HEK293T (cell line): ENCODE measurements at regions not wholly inside any gene's neighbourhood (a gene's known extent, or its start where the extent isn't known, plus 50 kb on each side); places are given as distances from the start of the nearest gene placed in this dataset.

Experiments used
- CTCF ChIA-PET: fragments of 350-600 bp; formaldehyde crosslinking; extraction: SDS; loops from one replicate; lab custom pipeline; 2021; ENCODE audit warnings: antibody characterized with exemption, inconsistent platforms; lab: Yijun Ruan, JAX
- POLR2A ChIA-PET: fragments of 350-600 bp; formaldehyde crosslinking; extraction: SDS; loops from one replicate; lab custom pipeline; 2020; ENCODE audit warnings: antibody characterized with exemption, inconsistent platforms; lab: Yijun Ruan, JAX
- DNase-seq: peaks from one replicate; pipeline ENCODE4 v3.0.0; 2012; ENCODE audit warnings: mixed read lengths; ENCODE audit errors: extremely low spot score
- ARNT ChIP-seq: fragments of 450-650 bp; IDR thresholded peaks from 2 replicates; pipeline ENCODE4 v1.6.1; 2017; ENCODE audit warnings: mild to moderate bottlenecking
- BHLHE40 ChIP-seq: fragments of 450-650 bp; IDR thresholded peaks from 2 replicates; pipeline ENCODE4 v1.6.1; 2016; ENCODE audit warnings: mild to moderate bottlenecking, moderate library complexity, borderline replicate concordance
- CTBP1 ChIP-seq: fragments of 450-650 bp; IDR thresholded peaks from 2 replicates; pipeline ENCODE4 v1.6.1; 2016; ENCODE audit warnings: borderline replicate concordance
- ELF4 ChIP-seq: fragments of 450-650 bp; IDR thresholded peaks from 2 replicates; pipeline ENCODE4 v1.6.1; 2017; ENCODE audit warnings: antibody characterized with exemption
- FOXA1 ChIP-seq: fragments of 450-650 bp; IDR thresholded peaks from 2 replicates; pipeline ENCODE4 v1.6.1; 2016; ENCODE audit warnings: mild to moderate bottlenecking
- FOXK2 ChIP-seq: fragments of 450-650 bp; IDR thresholded peaks from 2 replicates; pipeline ENCODE4 v1.6.1; 2016; ENCODE audit warnings: mild to moderate bottlenecking
- FOXM1 ChIP-seq: fragments of 450-650 bp; IDR thresholded peaks from 2 replicates; pipeline ENCODE4 v1.6.1; 2017; ENCODE audit warnings: mild to moderate bottlenecking, borderline replicate concordance
- HDGF ChIP-seq: fragments of 450-650 bp; IDR thresholded peaks from 2 replicates; pipeline ENCODE4 v1.6.1; 2017; ENCODE audit warnings: antibody characterized with exemption, borderline replicate concordance
- L3MBTL2 ChIP-seq: fragments of 450-650 bp; conservative IDR thresholded peaks from 2 replicates; pipeline ENCODE4 v1.6.1; 2016; ENCODE audit warnings: mild to moderate bottlenecking
- LEF1 ChIP-seq: fragments of 450-650 bp; IDR thresholded peaks from 2 replicates; pipeline ENCODE4 v1.6.1; 2017; ENCODE audit warnings: mild to moderate bottlenecking, borderline replicate concordance
- NFRKB ChIP-seq: fragments of 450-650 bp; IDR thresholded peaks from 2 replicates; pipeline ENCODE4 v1.6.1; 2016; ENCODE audit warnings: mild to moderate bottlenecking, moderate library complexity
- SP1 ChIP-seq: fragments of 450-650 bp; IDR thresholded peaks from 2 replicates; pipeline ENCODE4 v1.6.1; 2017
- SUZ12 ChIP-seq: fragments of 450-650 bp; IDR thresholded peaks from 2 replicates; pipeline ENCODE4 v1.6.1; 2016; ENCODE audit warnings: mild to moderate bottlenecking
- TARDBP ChIP-seq: fragments of 450-650 bp; IDR thresholded peaks from 2 replicates; pipeline ENCODE4 v1.6.1; 2016
- ZNF384 ChIP-seq: fragments of 450-650 bp; IDR thresholded peaks from 2 replicates; pipeline ENCODE4 v1.6.1; 2016
- TF ChIP-seq, protein P1 (sequence below): fragments of 450-650 bp; IDR thresholded peaks from 2 replicates; pipeline ENCODE4 v1.6.1; 2016

DNA sequence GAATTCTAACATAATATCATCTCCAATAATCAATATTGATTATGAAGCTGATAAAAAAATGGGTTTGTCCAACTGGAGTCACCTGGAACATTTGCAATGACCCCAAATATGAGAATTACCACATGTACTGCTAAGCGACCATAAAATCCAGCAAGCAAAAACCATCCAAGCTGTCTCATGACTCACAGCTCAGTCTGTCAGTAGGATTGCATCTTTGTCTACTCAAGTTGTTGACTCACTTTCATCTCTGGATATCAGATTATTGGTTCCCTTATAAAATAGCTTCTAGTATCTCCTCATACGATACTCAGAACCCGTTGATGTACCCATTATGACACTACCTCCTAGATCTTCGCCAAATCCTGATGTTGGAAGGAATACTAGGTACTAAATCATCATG, 209.8 kb upstream of the ATP11B start:
- TF ChIP-seq, protein P1, sequence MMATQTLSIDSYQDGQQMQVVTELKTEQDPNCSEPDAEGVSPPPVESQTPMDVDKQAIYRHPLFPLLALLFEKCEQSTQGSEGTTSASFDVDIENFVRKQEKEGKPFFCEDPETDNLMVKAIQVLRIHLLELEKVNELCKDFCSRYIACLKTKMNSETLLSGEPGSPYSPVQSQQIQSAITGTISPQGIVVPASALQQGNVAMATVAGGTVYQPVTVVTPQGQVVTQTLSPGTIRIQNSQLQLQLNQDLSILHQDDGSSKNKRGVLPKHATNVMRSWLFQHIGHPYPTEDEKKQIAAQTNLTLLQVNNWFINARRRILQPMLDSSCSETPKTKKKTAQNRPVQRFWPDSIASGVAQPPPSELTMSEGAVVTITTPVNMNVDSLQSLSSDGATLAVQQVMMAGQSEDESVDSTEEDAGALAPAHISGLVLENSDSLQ, result no peak
- TF ChIP-seq FOXM1 (no peak), NFRKB (no peak), ARNT (no peak), CTBP1 (no peak), LEF1 (no peak)
- ChIA-PET POLR2A (no interaction called here), CTCF (no interaction called here)
- DNase-seq, result no peak

DNA sequence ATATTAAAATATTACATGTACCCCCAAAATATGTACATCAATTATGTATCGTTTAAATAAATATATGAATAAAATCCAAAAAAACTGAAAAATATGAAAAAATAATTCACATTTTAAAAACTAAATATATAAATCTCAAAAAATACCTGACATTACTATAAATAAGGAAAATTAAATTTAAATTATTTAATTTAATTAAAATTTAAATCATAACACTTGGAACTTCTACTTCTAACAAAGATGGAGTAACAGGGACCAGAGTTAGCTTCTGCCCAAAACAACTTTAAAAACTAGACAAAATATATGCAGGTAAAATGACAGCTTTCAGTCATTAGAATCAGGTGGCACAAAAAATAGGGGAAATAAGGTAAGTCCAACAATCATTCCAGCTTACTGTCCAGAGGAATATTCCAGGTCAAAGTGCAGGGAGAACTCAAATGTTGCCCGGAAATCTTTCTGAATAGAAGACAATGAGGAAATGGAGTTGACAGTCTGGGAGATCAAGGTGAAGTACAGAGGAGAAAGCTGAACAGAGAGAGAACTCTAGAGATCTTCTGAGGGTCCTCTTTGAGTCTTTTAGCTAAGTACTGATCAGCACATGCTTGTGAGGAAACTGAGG, 207.7 kb upstream of the ATP11B start:
- TF ChIP-seq ZNF384 (no peak), TARDBP (no peak), NFRKB (no peak), L3MBTL2 (no peak), HDGF (no peak)
- TF ChIP-seq, protein P1, result no peak
- DNase-seq, result no peak
- CTCF ChIA-PET, result no interaction called here
- POLR2A ChIA-PET, result no interaction called here

DNA sequence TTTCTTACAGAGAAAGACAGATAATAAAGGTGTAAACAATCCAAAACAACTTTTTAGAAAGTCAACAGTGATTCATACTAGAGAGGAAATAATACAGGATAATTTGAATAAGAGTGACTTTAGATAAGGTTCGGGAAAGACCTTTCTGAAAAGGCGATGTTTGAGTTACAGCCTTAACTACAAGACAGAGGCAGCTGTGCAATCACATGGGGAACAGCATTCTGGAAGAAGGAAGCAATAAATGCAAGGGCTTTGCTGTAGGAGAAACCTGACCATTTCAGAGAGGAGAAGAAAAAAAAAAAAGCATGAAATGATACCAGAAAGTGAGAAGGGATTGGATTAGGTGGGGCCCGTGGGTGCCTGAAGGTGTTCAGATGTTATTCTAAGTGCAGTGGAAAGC, 200.6 kb upstream of the ATP11B start:
- ChIA-PET CTCF (interaction anchor here (0.6 to 0.7 kb wide), 3 partner anchors 56 to 821 kb away, joined by 5 to 7 read pairs (median 5); no protein-coding TSS in a partner anchor), POLR2A (interaction anchor here (0.6 kb wide), 1 partner anchor 214 kb away, joined by 3 read pairs; no protein-coding TSS in a partner anchor)
- no peak for DNase-seq
- TF ChIP-seq BHLHE40, result no peak
- TF ChIP-seq, protein P1, result no peak

DNA sequence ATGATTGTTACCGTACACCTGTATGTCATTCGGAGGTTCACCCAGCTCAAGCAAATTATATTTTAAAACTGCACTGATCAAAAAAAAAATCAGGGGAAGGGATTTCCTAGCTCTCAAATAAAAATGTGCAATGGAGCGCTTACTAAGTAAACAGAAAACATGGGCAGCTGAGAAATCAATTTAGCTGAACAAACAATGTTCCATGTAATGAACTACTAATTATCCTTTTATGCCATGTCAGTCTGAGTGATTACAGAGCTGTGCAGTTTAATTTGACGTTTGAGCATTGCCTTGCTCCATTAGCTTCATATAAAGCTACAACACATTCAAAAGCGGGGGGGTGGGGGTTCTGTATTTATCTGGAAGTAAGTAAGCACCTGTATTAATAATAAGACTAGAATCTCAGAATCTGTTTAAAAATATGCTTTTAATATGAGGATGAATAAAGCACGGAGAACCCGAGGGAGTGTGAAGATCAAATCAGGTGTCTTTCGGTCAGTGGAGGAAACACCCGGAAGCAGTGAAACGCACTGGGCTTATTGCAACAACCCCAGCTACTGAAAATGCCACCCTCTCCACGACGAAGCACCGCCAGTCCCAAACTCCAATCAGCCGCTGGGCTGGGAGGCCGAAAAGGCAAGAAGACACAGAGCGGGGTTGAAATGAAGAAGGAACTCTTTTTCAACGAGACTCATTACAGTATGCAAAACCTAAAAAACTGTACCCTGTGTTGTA, 196.5 kb upstream of the ATP11B start:
- ChIA-PET CTCF (no interaction called here), POLR2A (no interaction called here)
- DNase-seq, result no peak
- TF ChIP-seq LEF1 (no peak), TARDBP (no peak), BHLHE40 (no peak), SUZ12 (no peak), ZNF384 (no peak), FOXK2 (no peak), NFRKB (no peak), CTBP1 (no peak), HDGF (no peak), L3MBTL2 (no peak)
- TF ChIP-seq, protein P1, result no peak

DNA sequence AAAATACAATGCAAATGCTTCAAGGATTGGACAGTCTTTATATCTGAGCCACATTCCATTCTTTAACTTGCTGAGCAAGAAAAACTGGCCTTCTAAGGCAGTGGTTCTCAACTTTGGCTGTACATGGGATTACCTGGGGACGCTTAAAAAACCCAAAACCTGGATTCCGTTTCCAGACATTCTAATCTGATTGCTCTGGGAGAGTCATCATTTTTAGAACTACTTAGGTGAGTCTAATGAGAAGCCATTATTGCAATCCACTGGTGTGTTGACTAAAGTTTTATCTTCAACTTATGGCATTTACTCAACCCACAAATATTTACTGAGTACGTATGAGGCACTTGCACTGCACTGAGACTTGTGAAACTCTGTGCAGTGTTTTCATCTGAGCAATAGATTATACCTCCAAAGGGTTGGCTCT, 195.7 kb upstream of the ATP11B start:
- CTCF ChIA-PET, result no interaction called here
- POLR2A ChIA-PET, result no interaction called here
- no peak for DNase-seq
- no peak for TF ChIP-seq FOXM1
- no peak for TF ChIP-seq ZNF384
- TF ChIP-seq SP1, result no peak
- no peak for TF ChIP-seq SUZ12
- no peak for TF ChIP-seq LEF1
- no peak for TF ChIP-seq HDGF
- no peak for TF ChIP-seq FOXK2
- TF ChIP-seq NFRKB, result no peak
- no peak for TF ChIP-seq BHLHE40
- TF ChIP-seq ARNT, result no peak
- TF ChIP-seq TARDBP, result no peak
- TF ChIP-seq FOXA1, result no peak
- TF ChIP-seq L3MBTL2, result no peak
- TF ChIP-seq CTBP1, result no peak

DNA sequence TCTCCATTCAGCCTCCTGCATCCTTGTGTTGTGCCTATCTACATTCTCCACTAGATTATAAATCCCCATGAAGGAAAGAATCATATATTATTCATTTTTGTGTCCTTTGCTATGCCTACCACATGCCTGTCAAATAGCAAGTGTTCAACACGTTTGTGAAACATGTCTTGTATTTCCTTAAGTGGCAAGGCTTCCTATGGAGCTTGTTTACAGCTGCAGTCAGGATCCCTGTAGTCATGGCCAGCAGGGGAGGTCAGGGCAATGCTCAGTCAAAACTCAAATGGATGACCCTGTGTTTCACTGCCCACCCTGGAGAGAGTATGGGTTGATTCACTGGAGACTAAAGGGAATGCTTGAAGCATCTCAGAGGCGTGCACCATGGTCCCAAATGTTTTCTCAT, 191.7 kb upstream of the ATP11B start:
- ChIA-PET CTCF (no interaction called here), POLR2A (no interaction called here)
- DNase-seq, result no peak
- TF ChIP-seq TARDBP, result no peak
- no peak for TF ChIP-seq NFRKB
- TF ChIP-seq L3MBTL2, result no peak
- TF ChIP-seq FOXK2, result no peak
- no peak for TF ChIP-seq ZNF384
- TF ChIP-seq CTBP1, result no peak
- no peak for TF ChIP-seq ARNT
- TF ChIP-seq HDGF, result no peak
- TF ChIP-seq LEF1, result no peak
- TF ChIP-seq SUZ12, result no peak
- no peak for TF ChIP-seq ELF4
- no peak for TF ChIP-seq BHLHE40
- TF ChIP-seq FOXA1, result no peak
- TF ChIP-seq FOXM1, result no peak
- TF ChIP-seq SP1, result no peak
- TF ChIP-seq, protein P1, result no peak
